Right atrium auricular region (tissue), 2 donors: ENCODE measurements at regions not wholly inside any gene's neighbourhood (a gene's known extent, or its start where the extent isn't known, plus 50 kb on each side); places are given as distances from the start of the nearest gene placed in this dataset.
"Not testable (repeated sequence)": the region's sequence is repeated elsewhere in the genome, so short reads cannot be mapped to it uniquely, and the experiment has no call there.

ENCODE experiments used
- DNase-seq: peaks from one replicate; pipeline ENCODE4 v3.0.0-alpha.2; 2019; ENCODE audit warnings: low spot score
- H3K27ac ChIP-seq, 2 donors: fragments of 200-600 bp; sonication (generic); 1 replicate in 1 of 2; 2 replicates in 1 of 2; pipeline ENCODE4 v1.5.1; 2016 to 2019
- H3K27me3 ChIP-seq, 2 donors: fragments of 200-600 bp; sonication (generic); one replicate each; pipeline versions ENCODE4 v1.5.1 to v1.6.0; 2017 to 2019
- H3K36me3 ChIP-seq: fragments of 200-600 bp; sonication (generic); one replicate; pipeline ENCODE4 v1.5.1; 2016
- H3K4me1 ChIP-seq, 2 donors: fragments of 200-600 bp; sonication (generic); one replicate each; pipeline versions ENCODE4 v1.5.1 to v1.6.0; 2017 to 2019
- H3K4me3 ChIP-seq, 2 donors: fragments of 200-600 bp; sonication (generic); 1 replicate in 1 of 2; 2 replicates in 1 of 2; pipeline ENCODE4 v1.5.1; 2017 to 2019; ENCODE audit warnings: mild to moderate bottlenecking in 1 of 2, moderate library complexity in 1 of 2
- H3K9me3 ChIP-seq, 2 donors: fragments of 200-600 bp; sonication (generic); one replicate each; pipeline ENCODE4 v1.5.1; 2019
- CTCF ChIP-seq, 2 donors: fragments of 200-600 bp; sonication (generic); IDR thresholded peaks; one replicate each; pipeline ENCODE4 v1.5.1; 2019; ENCODE audit warnings: antibody characterized with exemption in 2 of 2

DNA sequence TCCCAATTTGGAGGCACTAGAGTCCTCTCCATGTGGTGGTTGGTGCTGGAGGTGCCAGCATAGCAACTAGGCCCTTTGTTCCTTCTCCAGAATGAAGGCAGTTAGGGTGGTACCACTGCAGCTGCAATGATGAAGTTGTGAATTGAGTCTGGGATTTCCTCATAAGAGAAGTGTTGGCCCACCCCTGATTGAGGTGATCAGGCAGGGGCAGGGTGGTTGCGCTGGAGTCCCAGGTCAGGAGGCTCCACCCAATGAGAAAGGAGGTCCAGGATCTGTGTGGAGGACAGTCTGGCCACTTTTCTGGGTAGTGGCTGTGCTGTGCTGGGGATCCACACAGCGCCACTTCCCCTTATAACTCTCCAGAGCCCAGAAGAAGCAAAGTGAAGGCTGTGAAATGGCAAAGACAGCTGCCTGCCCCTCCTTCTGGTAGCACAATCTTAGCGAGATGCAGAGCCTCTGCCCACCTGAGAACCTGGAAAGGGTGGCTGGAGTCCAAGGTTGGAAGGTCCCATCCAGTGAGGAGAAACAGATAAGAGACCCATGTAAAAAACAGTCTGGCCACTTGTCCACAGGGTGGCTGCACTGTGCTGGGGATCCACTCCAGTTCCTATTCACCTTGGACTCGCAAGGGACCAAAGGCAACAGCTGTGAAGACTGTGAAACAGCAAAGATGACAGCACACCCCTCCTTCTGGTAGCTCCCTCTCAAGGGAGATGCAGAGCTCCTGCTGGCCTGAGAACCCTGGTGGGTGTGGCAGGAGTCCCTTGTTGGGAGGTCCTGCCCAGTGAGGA, 124.6 kb downstream of the RRAGB start:
- H3K4me1 ChIP-seq: no peaks in the 10 kb centered on the region
- H3K27ac ChIP-seq: no peak overlapping the region
- H3K36me3 ChIP-seq: no peaks in the 10 kb centered on the region
- no peak for DNase-seq
- H3K27me3 ChIP-seq: no peaks in the 10 kb centered on the region
- peaks cover 0 to 7% of the 10 kb centered on the region in 2 donors for H3K9me3 ChIP-seq
- TF ChIP-seq CTCF (IDR thresholded peaks at IDR 0.05): no peak
- no peak overlapping the region for H3K4me3 ChIP-seq

- H3K4me1 ChIP-seq, H3K27me3 ChIP-seq, H3K27ac ChIP-seq, H3K36me3 ChIP-seq, H3K4me3 ChIP-seq, H3K9me3 ChIP-seq, DNase-seq: not testable (repeated sequence)
Observed at GRCh38 chrX:55866779-55867178, 149.2 kb downstream of the RRAGB start.

DNA sequence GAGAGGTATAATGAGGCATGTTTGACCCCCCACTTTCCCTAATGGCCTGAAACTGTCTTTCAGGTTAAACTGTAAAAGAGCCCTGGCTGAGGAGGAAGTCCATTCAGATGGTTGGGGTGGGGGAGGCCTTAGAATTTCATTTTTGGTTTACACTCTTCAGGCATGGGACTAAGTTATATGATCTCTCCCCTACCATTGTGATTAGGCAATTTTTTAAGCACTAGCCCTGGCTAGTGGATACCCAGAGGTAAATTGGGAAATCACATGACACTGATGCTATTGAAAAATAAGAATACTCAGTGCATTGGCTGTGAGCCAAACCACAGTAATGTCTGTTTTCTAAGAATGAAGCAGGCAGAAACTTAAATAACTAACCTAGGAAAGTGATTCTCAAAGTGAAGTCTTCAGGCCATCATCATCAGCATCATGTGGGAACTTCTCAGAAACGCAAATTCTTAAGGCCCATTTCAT, 149.7 kb downstream of the RRAGB start:
- no peak for TF ChIP-seq CTCF (IDR thresholded peaks at IDR 0.05)
- no peaks in the 10 kb centered on the region for H3K27me3 ChIP-seq
- H3K27ac ChIP-seq: no peak overlapping the region
- H3K36me3 ChIP-seq: no peaks in the 10 kb centered on the region
- no peak overlapping the region for H3K4me3 ChIP-seq
- H3K9me3 ChIP-seq: no peaks in the 10 kb centered on the region
- DNase-seq: no peak
- H3K4me1 ChIP-seq: no peaks in the 10 kb centered on the region

DNA sequence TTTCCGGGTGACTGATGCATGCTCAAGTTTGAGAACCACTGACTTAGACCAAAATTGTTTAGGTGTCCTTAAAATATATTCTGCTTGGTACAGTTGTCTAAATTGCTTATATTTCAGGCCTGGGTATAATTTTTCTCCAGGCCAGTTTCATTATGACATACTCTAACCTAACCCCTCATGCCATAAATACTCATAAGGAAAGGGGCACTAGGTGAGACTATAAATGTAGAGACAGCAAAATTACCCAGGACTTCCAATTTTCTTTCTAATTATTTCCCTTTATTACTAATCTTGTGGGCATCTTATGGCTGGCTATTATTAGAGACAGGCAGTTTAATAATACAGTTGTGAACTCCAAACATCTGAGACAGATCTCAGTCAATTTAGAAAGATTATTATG, 150.2 kb downstream of the RRAGB start:
- no peaks in the 10 kb centered on the region for H3K27me3 ChIP-seq
- H3K27ac ChIP-seq: no peak overlapping the region
- H3K36me3 ChIP-seq: no peaks in the 10 kb centered on the region
- DNase-seq: no peak
- no peaks in the 10 kb centered on the region for H3K4me1 ChIP-seq
- no peak for TF ChIP-seq CTCF (IDR thresholded peaks at IDR 0.05)
- no peak overlapping the region for H3K4me3 ChIP-seq
- H3K9me3 ChIP-seq: no peaks in the 10 kb centered on the region

GRCh38 chrX:55874807-55875206, 157.3 kb downstream of the RRAGB start:
- H3K27ac ChIP-seq: no peak overlapping the region
- no peak for TF ChIP-seq CTCF (IDR thresholded peaks at IDR 0.05)
- no peak for DNase-seq
- H3K27me3 ChIP-seq: no peaks in the 10 kb centered on the region
- H3K36me3 ChIP-seq: no peaks in the 10 kb centered on the region
- no peak overlapping the region for H3K4me3 ChIP-seq
- peaks cover 0 to 11% of the 10 kb centered on the region in 2 donors for H3K9me3 ChIP-seq
- no peaks in the 10 kb centered on the region for H3K4me1 ChIP-seq

- not testable (repeated sequence) for H3K27ac ChIP-seq, H3K4me1 ChIP-seq, H3K27me3 ChIP-seq, H3K4me3 ChIP-seq, H3K36me3 ChIP-seq, DNase-seq
- H3K9me3 ChIP-seq: peaks cover 0 to 15% of the 10 kb centered on the region in 2 donors
Observed at GRCh38 chrX:55883541-55883940, 166.0 kb downstream of the RRAGB start.
